Epithelial cell of prostate (primary cell): ENCODE measurements at regions not wholly inside any gene's neighbourhood (a gene's known extent, or its start where the extent isn't known, plus 50 kb on each side); places are given as distances from the start of the nearest gene placed in this dataset.
"Not testable (repeated sequence)": the region's sequence is repeated elsewhere in the genome, so short reads cannot be mapped to it uniquely, and the experiment has no call there.

Experiments used
- DNase-seq: peaks from one replicate; pipeline ENCODE4 v3.0.0-alpha.2; 2011; ENCODE audit warnings: low read depth, low spot score
- H3K27ac ChIP-seq: fragments of 450-650 bp; 2 replicates; pipeline ENCODE4 v1.5.1; 2017; ENCODE audit warnings: mild to moderate bottlenecking

- H3K27ac ChIP-seq, result no peak overlapping the region
- DNase-seq, result no peak
Observed at GRCh38 chr2:138355244-138355643, 146.3 kb upstream of the SPOPL start.

- DNase-seq, result no peak
- no peak overlapping the region for H3K27ac ChIP-seq
Observed at GRCh38 chr2:138356178-138356577, 145.4 kb upstream of the SPOPL start.

GRCh38 chr2:138359532-138359931 is 142.0 kb upstream of the SPOPL start:
- no peak overlapping the region for H3K27ac ChIP-seq

GRCh38 chr2:138364554-138365162 is 136.9 kb upstream of the SPOPL start:
- H3K27ac ChIP-seq, result no peak overlapping the region
- DNase-seq, result no peak

More at GRCh38 chr2:138359532-138359931, 142.0 kb upstream of the SPOPL start:
- DNase-seq, result no peak

GRCh38 chr2:138365581-138365980 is 136.0 kb upstream of the SPOPL start:
- no peak overlapping the region for H3K27ac ChIP-seq
- no peak for DNase-seq

GRCh38 chr2:138369856-138370255 is 131.7 kb upstream of the SPOPL start:
- H3K27ac ChIP-seq, result no peak overlapping the region
- DNase-seq, result no peak

GRCh38 chr2:138373993-138374408 is 127.6 kb upstream of the SPOPL start:
- DNase-seq, result no peak
- no peak overlapping the region for H3K27ac ChIP-seq

GRCh38 chr2:138381373-138381772 is 120.2 kb upstream of the SPOPL start:
- H3K27ac ChIP-seq, result no peak overlapping the region
- DNase-seq, result no peak

- DNase-seq, result no peak
- H3K27ac ChIP-seq, result no peak overlapping the region
Observed at GRCh38 chr2:138382672-138383071, 118.9 kb upstream of the SPOPL start.

GRCh38 chr2:138386191-138386590 is 115.4 kb upstream of the SPOPL start:
- DNase-seq, H3K27ac ChIP-seq: not testable (repeated sequence)

GRCh38 chr2:138389063-138389462 is 112.5 kb upstream of the SPOPL start:
- no peak for DNase-seq
- H3K27ac ChIP-seq, result no peak overlapping the region

GRCh38 chr2:138390316-138390945 is 111.1 kb upstream of the SPOPL start:
- DNase-seq, result no peak
- no peak overlapping the region for H3K27ac ChIP-seq

GRCh38 chr2:138391946-138392345 is 109.6 kb upstream of the SPOPL start:
- no peak for DNase-seq
- H3K27ac ChIP-seq, result peak overlapping the region; percentile 59

GRCh38 chr2:138395565-138396306 is 105.8 kb upstream of the SPOPL start:
- H3K27ac ChIP-seq, result peak overlapping the region; percentile 89
- peak; percentile 76 for DNase-seq

- H3K27ac ChIP-seq, result peak overlapping the region; percentile 89
- no peak for DNase-seq
Observed at GRCh38 chr2:138396843-138397242, 104.7 kb upstream of the SPOPL start.

- no peak overlapping the region for H3K27ac ChIP-seq
- DNase-seq, result no peak
Observed at GRCh38 chr2:138403431-138403927, 98.1 kb upstream of the SPOPL start.

- no peak overlapping the region for H3K27ac ChIP-seq
- DNase-seq, result no peak
Observed at GRCh38 chr2:138414014-138414413, 87.6 kb upstream of the SPOPL start.

- peak overlapping the region; percentile 12 for H3K27ac ChIP-seq
- no peak for DNase-seq
Observed at GRCh38 chr2:138415985-138416384, 85.6 kb upstream of the SPOPL start.

- H3K27ac ChIP-seq, result peak overlapping the region; percentile 50
- no peak for DNase-seq
Observed at GRCh38 chr2:138418453-138418852, 83.1 kb upstream of the SPOPL start.

- DNase-seq, result peak; percentile 55
- H3K27ac ChIP-seq, result peak overlapping the region; percentile 95
Observed at GRCh38 chr2:138421315-138421970, 80.1 kb upstream of the SPOPL start.

GRCh38 chr2:138421971-138422335 is 79.6 kb upstream of the SPOPL start:
- DNase-seq, result peak; percentile 82
- H3K27ac ChIP-seq, result peak overlapping the region; percentile 95
